H54 (cell line): ENCODE measurements at regions not wholly inside any gene's neighbourhood (a gene's known extent, or its start where the extent isn't known, plus 50 kb on each side); places are given as distances from the start of the nearest gene placed in this dataset.

Experiments used
- DNase-seq: peaks from one replicate; pipeline ENCODE4 v3.0.0; 2011; ENCODE audit warnings: low spot score, mixed read lengths; ENCODE audit not compliant: insufficient read length
- FAIRE-seq: peaks from 3 replicates; lab custom pipeline; 2011; peaks lifted over from hg19 to GRCh38; lab: Jason Lieb, UNC
- POLR2A ChIP-seq: IDR thresholded peaks from 2 replicates; pipeline ENCODE4 v1.6.1; 2011; ENCODE audit warnings: low read depth, mild to moderate bottlenecking, low read length

DNA sequence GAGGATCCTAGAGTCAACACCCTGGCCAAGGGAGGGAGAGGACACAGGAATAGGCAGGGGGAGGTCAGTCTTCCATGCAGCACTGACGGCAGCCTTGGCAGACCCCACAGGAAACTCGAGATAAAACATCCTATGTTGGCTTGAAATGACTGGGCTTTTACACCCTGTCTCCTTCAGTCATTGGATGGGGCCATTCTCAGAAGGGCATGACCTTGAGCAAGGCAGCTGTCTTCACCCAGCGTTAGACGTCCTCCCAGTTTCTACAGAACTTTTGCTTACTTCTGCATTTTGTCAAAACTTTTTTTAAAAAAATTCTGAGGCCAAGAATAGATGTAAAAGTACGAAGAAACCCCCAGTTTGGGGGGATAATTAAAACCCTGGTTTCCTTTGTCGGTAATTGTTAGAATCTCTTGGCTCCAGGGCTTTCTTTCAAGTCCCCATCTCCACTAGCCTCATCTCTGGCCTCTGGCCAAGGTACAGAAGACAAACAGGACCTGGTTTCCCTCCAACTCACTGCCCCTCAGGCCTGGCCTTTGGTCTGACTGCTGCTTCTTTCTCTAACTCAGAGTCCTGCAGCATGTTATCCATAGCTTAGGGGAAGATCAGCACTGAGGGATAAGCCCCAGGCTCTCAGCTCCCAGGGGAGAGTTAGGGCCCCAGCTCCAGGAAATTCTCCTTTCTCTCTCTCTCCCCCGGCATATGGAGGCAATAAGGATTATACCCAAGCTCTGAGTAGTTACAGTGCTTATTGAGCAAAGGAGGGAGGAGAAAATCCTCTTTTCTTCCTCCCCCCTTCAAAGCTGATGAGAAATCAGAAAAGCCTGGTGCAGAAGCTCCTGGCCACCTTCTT lies 51.6 kb upstream of the KCND3 start:
- DNase-seq (no peak), FAIRE-seq (no peak)
- no peak for TF ChIP-seq POLR2A

DNA sequence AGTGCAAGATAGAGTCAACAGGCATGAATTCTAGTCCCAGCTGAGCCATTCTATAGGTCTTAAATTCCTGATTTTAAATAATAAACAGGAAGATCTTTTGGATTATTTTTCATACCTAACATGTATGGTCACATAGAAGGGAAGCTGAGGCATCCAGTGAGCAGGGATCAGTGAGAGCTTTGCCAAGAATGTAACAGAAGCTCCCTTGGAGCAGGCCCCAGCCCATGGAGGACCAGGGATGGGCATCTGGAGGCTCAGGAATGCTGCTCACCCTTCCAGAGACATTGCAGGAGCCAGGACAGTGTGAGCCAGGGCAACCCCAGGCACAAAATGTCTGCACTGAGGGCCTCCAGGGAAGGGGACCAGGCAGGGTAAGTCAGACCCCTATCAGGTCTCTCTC lies 54.4 kb upstream of the KCND3 start:
- no peak for TF ChIP-seq POLR2A
- FAIRE-seq = no peak

GRCh38 chr1:112044745-112045144 lies 55.3 kb upstream of the KCND3 start:
- FAIRE-seq (no peak), DNase-seq (no peak)
- no peak for TF ChIP-seq POLR2A

More for the DNA sequence above, 54.4 kb upstream of the KCND3 start:
- no peak for DNase-seq

DNA sequence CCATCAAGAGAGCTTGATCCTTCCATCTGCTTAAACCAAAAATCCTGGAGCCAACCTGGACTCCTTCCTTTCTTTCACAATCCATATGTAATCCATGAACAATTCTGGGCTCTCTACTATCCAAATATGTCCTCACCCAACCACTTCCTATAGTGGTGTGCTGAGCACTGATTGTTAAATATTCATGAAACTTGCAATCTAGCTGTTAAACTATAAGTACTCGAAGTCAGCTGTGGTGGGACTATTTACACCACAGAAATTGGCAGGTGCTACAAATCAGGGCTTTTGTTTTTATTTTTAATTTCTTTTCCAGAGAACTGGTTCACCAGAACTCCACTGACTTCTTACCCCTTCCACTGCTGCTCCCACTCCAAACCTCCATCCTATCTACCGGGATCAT lies 57.2 kb upstream of the KCND3 start:
- DNase-seq = no peak
- no peak for FAIRE-seq

GRCh38 chr1:112048421-112048820 lies 59.0 kb upstream of the KCND3 start:
- FAIRE-seq (no peak), DNase-seq (no peak)
- TF ChIP-seq POLR2A = no peak

More for the DNA sequence above, 57.2 kb upstream of the KCND3 start:
- no peak for TF ChIP-seq POLR2A

DNA sequence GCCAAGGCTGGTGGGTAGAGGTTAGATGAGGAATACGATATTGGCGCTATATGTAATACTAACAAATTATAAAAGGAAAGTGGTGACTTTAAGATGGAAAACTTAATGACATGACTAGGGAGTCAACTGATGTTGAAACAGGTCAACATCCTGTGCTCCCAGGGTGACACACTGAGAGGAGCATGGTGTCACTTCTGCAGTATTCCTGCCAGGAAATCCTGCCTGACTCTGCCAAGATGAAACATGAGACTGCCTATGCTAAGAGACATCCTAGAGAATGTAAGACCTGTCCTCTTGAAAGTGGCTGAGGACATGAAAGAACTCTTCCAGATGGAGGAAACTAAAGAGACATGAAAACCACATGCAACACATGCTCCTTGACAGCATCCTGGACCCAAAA lies 65.0 kb upstream of the KCND3 start:
- FAIRE-seq (no peak), DNase-seq (no peak)

GRCh38 chr1:112056354-112056753 lies 66.9 kb upstream of the KCND3 start:
- no peak for DNase-seq
- no peak for FAIRE-seq
- TF ChIP-seq POLR2A = no peak

More for the DNA sequence above, 65.0 kb upstream of the KCND3 start:
- TF ChIP-seq POLR2A = no peak

- no peak for FAIRE-seq
- no peak for DNase-seq
- TF ChIP-seq POLR2A = 0 out of 2 replicates have a peak, but pooled peaks have one; percentile 11
Measured at GRCh38 chr1:112057736-112058135, 68.3 kb upstream of the KCND3 start.

DNA sequence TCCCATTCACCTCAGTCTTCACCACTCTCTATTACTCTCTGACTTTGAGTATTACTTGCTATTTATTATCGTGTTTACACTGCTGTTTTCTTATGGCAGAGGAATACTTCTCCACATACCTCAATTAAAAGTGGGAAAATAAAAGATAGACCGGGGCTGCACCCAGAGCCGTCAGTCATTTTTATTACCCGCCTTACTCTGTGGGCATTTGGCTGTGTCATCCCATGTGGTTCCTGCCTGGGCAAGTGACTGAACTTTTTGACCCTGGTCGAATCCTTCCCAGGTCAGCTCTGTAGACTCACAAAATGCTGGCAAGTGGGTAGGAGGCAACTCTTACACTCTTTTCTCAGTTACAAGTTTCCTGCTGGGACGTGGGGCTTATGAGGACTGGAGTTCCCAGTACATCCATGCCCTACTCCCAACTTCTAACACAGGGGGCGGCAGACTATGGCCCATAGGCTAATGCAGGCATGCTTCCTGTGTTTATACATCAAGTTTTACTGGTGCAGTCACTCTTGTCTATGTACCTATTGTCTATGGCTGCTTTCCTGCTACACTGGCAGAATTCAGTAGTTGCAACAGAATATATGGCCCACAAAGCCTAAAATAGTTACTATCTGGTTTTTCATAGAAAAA lies 69.5 kb upstream of the KCND3 start:
- FAIRE-seq (no peak), DNase-seq (no peak)
- TF ChIP-seq POLR2A = no peak

DNA sequence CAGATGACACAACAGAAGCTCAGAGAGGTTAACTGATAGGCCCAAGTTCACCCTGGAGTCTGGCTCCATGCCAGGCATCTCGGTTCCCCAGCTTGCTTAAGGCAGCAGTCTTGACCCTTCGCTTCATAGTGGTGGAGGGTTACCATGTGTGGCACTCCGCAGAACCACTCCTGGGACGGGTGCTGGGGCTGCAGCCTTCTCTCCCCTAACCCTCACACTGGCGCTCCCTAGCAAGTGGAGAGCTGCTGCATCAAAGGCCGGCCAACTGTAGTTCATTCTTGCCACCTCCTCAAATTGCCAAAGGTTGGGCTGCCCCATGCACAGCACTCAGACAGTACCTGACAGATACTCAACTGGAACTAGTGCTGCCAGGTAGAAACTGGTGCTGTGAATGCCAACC lies 70.2 kb upstream of the KCND3 start:
- DNase-seq = no peak
- no peak for TF ChIP-seq POLR2A
- FAIRE-seq = no peak

DNA sequence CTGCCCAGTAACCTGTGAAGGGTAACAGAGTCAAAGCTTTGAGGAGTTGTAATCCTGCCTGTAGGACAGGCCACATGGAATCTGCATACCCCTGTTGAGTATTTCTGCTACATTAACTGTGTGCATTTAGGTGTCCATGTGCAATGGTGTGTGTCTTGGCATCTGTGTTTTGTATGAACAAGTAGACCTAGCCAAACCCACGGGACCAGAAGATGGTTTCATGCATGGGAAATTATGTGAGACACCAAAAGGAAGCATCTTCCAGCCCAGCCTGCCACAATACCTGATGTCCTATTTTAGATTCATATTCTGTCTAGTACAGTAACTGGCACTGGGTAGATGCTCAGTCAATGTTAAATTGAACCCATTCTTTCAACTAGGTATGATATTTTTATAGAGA lies 70.8 kb upstream of the KCND3 start:
- FAIRE-seq = no peak

GRCh38 chr1:112061056-112061455 lies 71.6 kb upstream of the KCND3 start:
- FAIRE-seq (no peak), DNase-seq (no peak)
- no peak for TF ChIP-seq POLR2A

More for the DNA sequence above, 70.8 kb upstream of the KCND3 start:
- DNase-seq = no peak
- no peak for TF ChIP-seq POLR2A

DNA sequence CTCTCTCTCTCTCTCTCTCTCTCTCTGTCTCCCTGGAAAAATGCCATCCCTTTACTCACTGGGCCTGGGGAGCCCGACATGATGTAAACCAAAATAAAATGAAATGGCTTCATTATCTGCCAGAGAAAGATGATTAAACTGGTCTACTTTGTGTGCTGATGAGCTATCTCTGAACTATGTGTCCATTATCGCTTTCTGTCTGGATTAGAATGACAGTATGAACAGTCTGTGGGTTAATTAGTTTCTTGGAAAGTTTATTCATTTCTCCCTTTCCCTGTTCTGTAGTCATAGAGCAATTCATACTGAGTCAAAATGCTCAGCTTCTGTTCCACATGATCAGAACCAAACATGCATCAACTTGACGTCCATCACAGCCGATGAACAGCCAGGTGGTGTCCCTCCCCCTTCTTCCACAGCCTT lies 72.4 kb upstream of the KCND3 start:
- no peak for DNase-seq
- no peak for FAIRE-seq
- TF ChIP-seq POLR2A = no peak

- DNase-seq (no peak), FAIRE-seq (no peak)
- no peak for TF ChIP-seq POLR2A
Measured at GRCh38 chr1:112063781-112064728, 74.6 kb upstream of the KCND3 start.

- no peak for FAIRE-seq
- no peak for DNase-seq
- TF ChIP-seq POLR2A = no peak
Measured at GRCh38 chr1:112067989-112068388, 78.5 kb upstream of the KCND3 start.
